GOT3 (cell line): ENCODE measurements at regions not wholly inside any gene's neighbourhood (a gene's known extent, or its start where the extent isn't known, plus 50 kb on each side); places are given as distances from the start of the nearest gene placed in this dataset.
"Not testable (repeated sequence)": the region's sequence is repeated elsewhere in the genome, so short reads cannot be mapped to it uniquely, and the experiment has no call there.

Experiments
- DNase-seq: peaks from one replicate; lab custom pipeline; 2025; ENCODE audit warnings: mixed read lengths; lab: John Stamatoyannopoulos, UW

- DNase-seq, result no peak
Observed at GRCh38 chr21:35982717-35983116, 77.6 kb downstream of the SETD4 start.

- no peak for DNase-seq
Observed at GRCh38 chr21:35981514-35982070, 78.7 kb downstream of the SETD4 start.

GRCh38 chr21:35980821-35981220, 79.5 kb downstream of the SETD4 start:
- DNase-seq, result no peak

- DNase-seq, result not testable (repeated sequence)
Observed at GRCh38 chr21:35977860-35978259, 82.5 kb downstream of the SETD4 start.

- DNase-seq, result no peak
Observed at GRCh38 chr21:35976929-35977328, 83.4 kb downstream of the SETD4 start.

GRCh38 chr21:35976481-35976880, 83.8 kb downstream of the SETD4 start:
- DNase-seq, result no peak

- DNase-seq, result no peak
Observed at GRCh38 chr21:35974775-35975174, 85.6 kb downstream of the SETD4 start.

- DNase-seq, result no peak
Observed at GRCh38 chr21:35971824-35972223, 88.5 kb downstream of the SETD4 start.

GRCh38 chr21:35969281-35969680, 91.0 kb downstream of the SETD4 start:
- no peak for DNase-seq

GRCh38 chr21:35968564-35968963, 91.8 kb downstream of the SETD4 start:
- DNase-seq, result no peak

GRCh38 chr21:35965699-35966098, 94.6 kb downstream of the SETD4 start:
- no peak for DNase-seq

GRCh38 chr21:35963920-35964451, 96.3 kb downstream of the SETD4 start:
- DNase-seq, result no peak

GRCh38 chr21:35962917-35963316, 97.4 kb downstream of the SETD4 start:
- DNase-seq, result no peak

GRCh38 chr21:35954066-35954465, 106.3 kb downstream of the SETD4 start:
- no peak for DNase-seq

- DNase-seq, result no peak
Observed at GRCh38 chr21:35953597-35953996, 106.7 kb downstream of the SETD4 start.

GRCh38 chr21:35952651-35953340, 107.5 kb downstream of the SETD4 start:
- no peak for DNase-seq

GRCh38 chr21:35948982-35949381, 111.3 kb downstream of the SETD4 start:
- no peak for DNase-seq

GRCh38 chr21:35945089-35945671, 115.1 kb downstream of the SETD4 start:
- no peak for DNase-seq

GRCh38 chr21:35943752-35944151, 116.6 kb downstream of the SETD4 start:
- DNase-seq, result no peak

- DNase-seq, result no peak
Observed at GRCh38 chr21:35942211-35943144, 117.8 kb downstream of the SETD4 start.

- no peak for DNase-seq
Observed at GRCh38 chr21:35940074-35940927, 120.0 kb downstream of the SETD4 start.
